ENCODE measurements at regions not wholly inside any gene's neighbourhood (a gene's known extent, or its start where the extent isn't known, plus 50 kb on each side); places are given as distances from the start of the nearest gene placed in this dataset.

DNA sequence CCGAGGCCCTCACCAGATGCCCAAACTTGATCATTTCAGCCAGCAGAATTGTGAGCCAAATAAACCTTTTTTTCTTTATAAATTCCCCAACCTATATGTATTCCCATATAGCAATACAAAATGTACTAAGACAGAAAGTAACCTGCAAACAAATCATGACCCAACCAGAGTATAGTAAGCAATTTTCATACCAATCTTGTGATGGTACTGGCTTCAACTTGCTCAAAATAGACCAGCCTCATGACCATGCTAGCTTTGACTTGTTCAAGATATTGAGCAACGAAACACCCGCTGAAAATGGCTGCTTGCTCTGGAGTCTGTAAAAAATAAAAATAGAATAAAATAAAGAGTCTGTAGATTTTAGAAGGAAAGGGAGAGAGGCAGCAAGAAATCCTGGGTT, 97.6 kb downstream of the C1D start:
- no peaks in the 10 kb centered on the region for H3K36me3 Mint-ChIP-seq
- H3K4me3 ChIP-seq (ENCODE audit: low read length) = no peak overlapping the region
- CTCF ChIA-PET = no interaction called here
- no peak overlapping the region for H3K27ac Mint-ChIP-seq
- H3K9me3 Mint-ChIP-seq = no peaks in the 10 kb centered on the region
- H3K27me3 Mint-ChIP-seq = peaks cover 3 to 40% of the 10 kb centered on the region in 2 donors
- POLR2A ChIA-PET = no interaction called here
- H3K36me3 ChIP-seq (ENCODE audit: insufficient read depth, low read length) = no peaks in the 10 kb centered on the region
- no peaks in the 10 kb centered on the region for H3K9me3 ChIP-seq (ENCODE audit: low read length)
- no peaks in the 10 kb centered on the region for H3K4me1 Mint-ChIP-seq
- H3K27ac ChIP-seq (ENCODE audit: low read depth, low read length) = no peak overlapping the region
- H3K4me1 ChIP-seq (ENCODE audit: insufficient read depth, low read length) = no peaks in the 10 kb centered on the region
- no peaks in the 10 kb centered on the region for H3K27me3 ChIP-seq (ENCODE audit: insufficient read depth, low read length, poor library complexity, severe bottlenecking)
- H3K4me3 Mint-ChIP-seq = no peak overlapping the region
- DNase-seq = no peak

DNA sequence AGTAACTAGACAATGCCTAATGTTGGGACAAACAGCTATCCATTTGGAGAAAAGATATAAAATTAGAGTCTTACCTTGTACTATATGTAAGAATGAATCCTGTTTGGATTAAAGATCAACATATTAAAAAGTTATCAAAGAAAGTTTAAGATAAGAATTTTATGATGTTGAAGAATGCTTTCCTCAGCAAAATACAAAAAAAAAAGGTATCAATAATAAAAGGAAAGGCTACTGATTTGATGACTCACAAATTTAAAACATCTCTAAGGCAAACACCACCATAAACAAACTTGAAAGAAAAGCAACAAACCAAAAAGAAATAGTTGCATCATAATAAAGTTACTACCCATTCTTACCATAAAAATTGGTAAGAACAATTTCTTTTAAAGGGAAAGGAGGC, 92.7 kb downstream of the C1D start:
- H3K27ac ChIP-seq (ENCODE audit: low read depth, low read length) = no peak overlapping the region
- ChIA-PET POLR2A (no interaction called here), CTCF (no interaction called here)
- Mint-ChIP-seq H3K4me1 (peaks cover 0 to 2% (median 1%) of the 10 kb centered on the region in 3 donors), H3K27me3 (peaks cover 6 to 16% of the 10 kb centered on the region in 2 donors), H3K4me3 (no peak overlapping the region), H3K9me3 (no peaks in the 10 kb centered on the region), H3K27ac (no peak overlapping the region), H3K36me3 (no peaks in the 10 kb centered on the region)
- no peaks in the 10 kb centered on the region for H3K27me3 ChIP-seq (ENCODE audit: insufficient read depth, low read length, poor library complexity, severe bottlenecking)
- H3K9me3 ChIP-seq (ENCODE audit: low read length) = no peaks in the 10 kb centered on the region
- H3K36me3 ChIP-seq (ENCODE audit: insufficient read depth, low read length) = no peaks in the 10 kb centered on the region
- no peak for DNase-seq
- H3K4me1 ChIP-seq (ENCODE audit: insufficient read depth, low read length) = no peaks in the 10 kb centered on the region
- no peak overlapping the region for H3K4me3 ChIP-seq (ENCODE audit: low read length)

DNA sequence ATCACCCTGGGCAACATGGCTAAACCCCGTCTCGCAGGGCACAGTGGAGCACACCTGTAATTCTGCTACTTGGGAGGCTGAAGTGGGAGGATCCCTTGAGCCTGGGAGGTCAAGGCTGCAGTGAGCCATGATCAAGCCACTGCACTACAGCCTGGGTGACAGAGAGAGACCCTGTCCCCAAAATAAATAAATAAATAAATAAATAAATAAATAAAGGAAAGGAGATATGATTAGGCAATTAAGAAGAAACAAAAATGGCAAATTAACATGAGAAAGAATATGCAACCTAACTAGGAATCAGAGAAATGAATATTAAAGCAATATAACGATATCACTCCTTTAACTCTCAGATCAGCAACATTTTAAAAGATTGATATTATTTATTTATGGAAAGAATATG, 92.3 kb downstream of the C1D start:
- peaks cover 0 to 4% (median 4%) of the 10 kb centered on the region in 3 donors for H3K4me1 Mint-ChIP-seq
- H3K27ac Mint-ChIP-seq = no peak overlapping the region
- ChIA-PET CTCF (no interaction called here), POLR2A (no interaction called here)
- DNase-seq = no peak
- H3K4me3 ChIP-seq (ENCODE audit: low read length) = no peak overlapping the region
- H3K4me1 ChIP-seq (ENCODE audit: insufficient read depth, low read length) = no peaks in the 10 kb centered on the region
- H3K36me3 Mint-ChIP-seq = no peaks in the 10 kb centered on the region
- H3K27me3 ChIP-seq (ENCODE audit: insufficient read depth, low read length, poor library complexity, severe bottlenecking) = no peaks in the 10 kb centered on the region
- peaks cover 6 to 13% of the 10 kb centered on the region in 2 donors for H3K27me3 Mint-ChIP-seq
- H3K36me3 ChIP-seq (ENCODE audit: insufficient read depth, low read length) = no peaks in the 10 kb centered on the region
- H3K9me3 ChIP-seq (ENCODE audit: low read length) = no peaks in the 10 kb centered on the region
- H3K4me3 Mint-ChIP-seq = no peak overlapping the region
- no peaks in the 10 kb centered on the region for H3K9me3 Mint-ChIP-seq
- H3K27ac ChIP-seq (ENCODE audit: low read depth, low read length) = no peak overlapping the region

DNA sequence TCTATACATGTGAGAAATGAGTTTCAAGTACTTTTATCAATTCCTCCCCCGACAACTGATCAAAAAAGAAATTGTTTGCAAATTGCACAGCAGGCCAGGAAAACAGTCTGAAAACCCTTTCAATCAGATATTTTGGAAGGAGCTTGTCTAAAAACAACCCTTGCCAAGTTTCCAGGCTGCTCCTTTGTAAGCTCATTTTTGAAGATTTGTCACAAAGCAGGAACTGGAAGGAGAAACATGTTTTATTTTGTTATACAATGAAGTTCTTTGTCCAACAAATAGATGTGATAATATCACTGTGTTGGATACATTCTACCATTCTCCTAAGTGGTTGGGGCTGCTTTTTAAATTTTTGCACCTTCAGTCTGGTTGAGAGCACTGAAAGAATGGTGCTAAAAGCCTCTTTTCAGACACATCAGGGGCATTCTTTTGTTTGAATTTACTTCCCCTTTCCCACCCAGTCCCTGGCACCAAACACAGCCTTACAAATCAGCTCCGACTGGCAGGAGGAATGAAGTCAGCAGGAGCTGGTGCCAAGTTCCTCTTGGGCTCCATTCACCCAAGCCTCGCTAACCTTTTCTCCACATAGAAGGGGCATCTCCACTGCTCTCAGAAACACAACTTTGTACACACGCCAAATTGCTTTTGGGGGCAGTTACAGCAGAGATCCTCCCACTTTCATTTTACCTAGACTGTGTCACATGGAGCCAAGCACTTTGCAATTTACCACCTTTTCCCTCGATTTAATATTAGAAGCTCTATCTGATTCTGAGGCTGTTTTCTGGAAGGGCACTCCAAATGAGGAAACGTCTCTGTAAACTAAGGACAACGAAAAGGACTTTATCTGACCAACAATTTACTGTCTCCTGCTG, 88.0 kb downstream of the C1D start:
- H3K4me3 Mint-ChIP-seq = peak overlapping the region in 2 of 7 donors; percentile 13 to 72

DNA sequence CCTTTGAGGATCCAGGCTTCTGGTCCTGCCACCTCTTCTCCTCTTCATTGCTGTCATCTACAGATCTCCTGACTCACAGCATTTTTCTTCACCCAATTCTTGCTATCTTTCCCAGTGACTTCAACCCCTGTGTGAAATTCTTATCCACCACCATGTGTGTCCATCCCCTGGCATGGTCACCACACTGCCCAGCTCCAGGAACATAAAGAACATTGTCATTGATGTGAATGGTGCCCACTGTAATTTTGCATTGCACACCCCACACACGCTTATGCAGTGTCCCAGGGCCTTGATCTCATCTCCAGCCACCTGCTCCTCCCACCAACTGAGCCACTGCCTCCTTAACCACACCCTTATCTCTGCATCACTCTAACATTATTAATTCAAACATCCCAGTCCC, 85.3 kb downstream of the C1D start:
- DNase-seq = no peak
- POLR2A ChIA-PET = no interaction called here
- H3K27ac ChIP-seq (ENCODE audit: low read depth, low read length) = no peak overlapping the region
- Mint-ChIP-seq H3K4me3 (no peak overlapping the region), H3K9me3 (peaks cover 0 to 4% (median 0%) of the 10 kb centered on the region in 5 donors), H3K27ac (no peak overlapping the region), H3K36me3 (no peaks in the 10 kb centered on the region), H3K27me3 (peaks cover 2 to 13% of the 10 kb centered on the region in 2 donors), H3K4me1 (peaks cover 0 to 4% (median 4%) of the 10 kb centered on the region in 3 donors)
- H3K36me3 ChIP-seq (ENCODE audit: insufficient read depth, low read length) = no peaks in the 10 kb centered on the region
- H3K9me3 ChIP-seq (ENCODE audit: low read length) = no peaks in the 10 kb centered on the region
- no peaks in the 10 kb centered on the region for H3K4me1 ChIP-seq (ENCODE audit: insufficient read depth, low read length)
- no peaks in the 10 kb centered on the region for H3K27me3 ChIP-seq (ENCODE audit: insufficient read depth, low read length, poor library complexity, severe bottlenecking)
- CTCF ChIA-PET = no interaction called here
- no peak overlapping the region for H3K4me3 ChIP-seq (ENCODE audit: low read length)

More for the DNA sequence above, 88.0 kb downstream of the C1D start:
- no peak for DNase-seq
- no peak overlapping the region for H3K4me3 ChIP-seq (ENCODE audit: low read length)
- ChIA-PET CTCF (no interaction called here), POLR2A (no interaction called here)
- Mint-ChIP-seq H3K27ac (no peak overlapping the region), H3K9me3 (no peaks in the 10 kb centered on the region), H3K4me1 (peaks cover 0 to 4% (median 4%) of the 10 kb centered on the region in 3 donors), H3K27me3 (peaks cover 3 to 9% of the 10 kb centered on the region in 2 donors), H3K36me3 (no peaks in the 10 kb centered on the region)
- H3K36me3 ChIP-seq (ENCODE audit: insufficient read depth, low read length) = no peaks in the 10 kb centered on the region
- H3K27ac ChIP-seq (ENCODE audit: low read depth, low read length) = no peak overlapping the region
- no peaks in the 10 kb centered on the region for H3K27me3 ChIP-seq (ENCODE audit: insufficient read depth, low read length, poor library complexity, severe bottlenecking)
- H3K4me1 ChIP-seq (ENCODE audit: insufficient read depth, low read length) = no peaks in the 10 kb centered on the region
- H3K9me3 ChIP-seq (ENCODE audit: low read length) = no peaks in the 10 kb centered on the region

DNA sequence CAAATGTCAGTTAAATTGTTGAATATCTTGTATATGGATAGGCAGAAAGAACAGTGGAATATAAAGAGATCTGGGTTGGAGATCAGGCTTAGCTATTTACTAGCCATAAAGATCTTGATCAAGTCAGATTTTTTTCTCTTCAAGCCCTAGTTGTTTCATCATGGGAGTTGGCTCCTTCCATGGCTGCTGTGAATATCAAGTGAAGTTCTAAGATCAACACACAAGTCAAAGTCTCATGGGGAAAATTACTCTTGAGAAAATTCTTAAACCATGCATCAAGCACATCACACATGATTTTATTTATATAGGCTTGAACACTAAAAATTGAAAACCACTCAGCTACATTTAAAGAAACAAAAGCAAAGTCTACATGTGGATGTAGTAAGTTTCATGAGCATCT, 79.8 kb downstream of the C1D start:
- Histone ChIP-seq H3K36me3 (ENCODE audit: insufficient read depth, low read length) (no peaks in the 10 kb centered on the region), H3K4me3 (ENCODE audit: low read length) (no peak overlapping the region), H3K4me1 (ENCODE audit: insufficient read depth, low read length) (no peaks in the 10 kb centered on the region), H3K9me3 (ENCODE audit: low read length) (no peaks in the 10 kb centered on the region), H3K27ac (ENCODE audit: low read depth, low read length) (no peak overlapping the region), H3K27me3 (ENCODE audit: insufficient read depth, low read length, poor library complexity, severe bottlenecking) (no peaks in the 10 kb centered on the region)
- ChIA-PET CTCF (no interaction called here), POLR2A (no interaction called here)
- H3K4me1 Mint-ChIP-seq = no peaks in the 10 kb centered on the region
- H3K27me3 Mint-ChIP-seq = peaks cover 3 to 38% of the 10 kb centered on the region in 2 donors
- no peaks in the 10 kb centered on the region for H3K36me3 Mint-ChIP-seq
- no peak for DNase-seq
- H3K27ac Mint-ChIP-seq = no peak overlapping the region
- no peak overlapping the region for H3K4me3 Mint-ChIP-seq
- H3K9me3 Mint-ChIP-seq = peaks cover 0 to 4% (median 0%) of the 10 kb centered on the region in 5 donors

DNA sequence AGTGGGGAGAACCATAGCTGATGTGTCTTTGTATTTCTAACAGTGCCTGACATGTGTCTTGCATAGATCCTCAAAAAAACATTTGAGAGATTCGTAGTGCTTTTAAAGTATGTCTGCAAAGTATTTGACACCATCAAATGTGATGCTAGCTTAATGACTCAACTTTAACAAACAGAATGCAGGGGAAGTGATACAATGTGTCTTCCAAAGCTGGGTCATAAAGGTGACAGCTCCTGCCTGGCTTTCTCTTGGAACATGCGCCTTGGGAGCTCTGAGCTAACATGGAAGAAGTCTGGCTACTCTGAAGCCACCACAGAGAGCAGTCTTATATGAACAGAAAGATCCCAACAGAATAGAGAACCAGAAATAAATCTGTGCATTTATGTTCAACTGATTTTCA, 78.2 kb downstream of the C1D start:
- Mint-ChIP-seq H3K9me3 (peaks cover 0 to 4% (median 3%) of the 10 kb centered on the region in 5 donors), H3K4me1 (no peaks in the 10 kb centered on the region), H3K4me3 (no peak overlapping the region), H3K36me3 (no peaks in the 10 kb centered on the region), H3K27ac (no peak overlapping the region), H3K27me3 (peaks cover 6 to 42% of the 10 kb centered on the region in 2 donors)
- CTCF ChIA-PET = interaction anchor here (0.8 kb wide), 1 partner anchor 13 kb away, joined by 3 read pairs; no protein-coding TSS in a partner anchor
- no peaks in the 10 kb centered on the region for H3K4me1 ChIP-seq (ENCODE audit: insufficient read depth, low read length)
- no peak for DNase-seq
- no peak overlapping the region for H3K27ac ChIP-seq (ENCODE audit: low read depth, low read length)
- H3K9me3 ChIP-seq (ENCODE audit: low read length) = no peaks in the 10 kb centered on the region
- POLR2A ChIA-PET = no interaction called here
- H3K4me3 ChIP-seq (ENCODE audit: low read length) = no peak overlapping the region
- H3K36me3 ChIP-seq (ENCODE audit: insufficient read depth, low read length) = no peaks in the 10 kb centered on the region
- H3K27me3 ChIP-seq (ENCODE audit: insufficient read depth, low read length, poor library complexity, severe bottlenecking) = no peaks in the 10 kb centered on the region

DNA sequence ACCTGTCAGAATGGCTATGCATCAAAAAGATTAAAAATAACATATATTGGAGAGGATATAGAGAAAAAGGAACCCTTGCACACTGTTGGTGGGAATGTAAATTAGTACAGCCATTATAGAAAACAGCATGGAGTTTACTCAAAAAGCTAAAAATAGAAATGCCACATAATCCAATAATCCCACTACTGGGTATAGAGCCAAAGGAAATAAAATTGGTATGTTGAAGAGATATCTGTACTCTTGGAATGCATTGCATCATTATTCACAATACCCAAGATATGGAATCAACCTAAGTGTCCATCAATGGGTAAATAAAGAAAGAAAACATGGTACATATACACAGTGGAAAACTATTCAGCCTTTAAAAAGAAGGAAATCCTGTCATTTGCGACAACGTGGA, 77.2 kb downstream of the C1D start:
- POLR2A ChIA-PET = no interaction called here
- Mint-ChIP-seq H3K27ac (no peak overlapping the region), H3K4me3 (no peak overlapping the region), H3K27me3 (peaks cover 6 to 43% of the 10 kb centered on the region in 2 donors), H3K36me3 (no peaks in the 10 kb centered on the region), H3K9me3 (peaks cover 0 to 4% (median 3%) of the 10 kb centered on the region in 5 donors), H3K4me1 (no peaks in the 10 kb centered on the region)
- Histone ChIP-seq H3K36me3 (ENCODE audit: insufficient read depth, low read length) (no peaks in the 10 kb centered on the region), H3K9me3 (ENCODE audit: low read length) (no peaks in the 10 kb centered on the region), H3K27ac (ENCODE audit: low read depth, low read length) (no peak overlapping the region), H3K27me3 (ENCODE audit: insufficient read depth, low read length, poor library complexity, severe bottlenecking) (no peaks in the 10 kb centered on the region), H3K4me3 (ENCODE audit: low read length) (no peak overlapping the region), H3K4me1 (ENCODE audit: insufficient read depth, low read length) (no peaks in the 10 kb centered on the region)
- DNase-seq = no peak
- CTCF ChIA-PET = no interaction called here
